Body of pancreas (tissue), 4 donors: ENCODE measurements at regions not wholly inside any gene's neighbourhood (a gene's known extent, or its start where the extent isn't known, plus 50 kb on each side); places are given as distances from the start of the nearest gene placed in this dataset.

Experiments used
- ATAC-seq: fragments of 150-250 bp; one replicate; pipeline ENCODE4 v1.9.1; 2016
- DNase-seq, 4 donors: peaks; one replicate each; pipeline ENCODE4 v3.0.0-alpha.2; 2019
- H3K27ac ChIP-seq, 4 donors: fragments of 200-600 bp; sonication (generic); 1 replicate in 3 of 4; 2 replicates in 1 of 4; pipeline versions ENCODE4 v1.5.1 to v1.6.1; 2016 to 2019; ENCODE audit warnings: mild to moderate bottlenecking in 1 of 4, mixed read lengths in 1 of 4, moderate library complexity in 1 of 4
- H3K27me3 ChIP-seq, 2 donors: fragments of 200-600 bp; sonication (generic); one replicate each; pipeline ENCODE4 v1.6.0; 2016; ENCODE audit warnings: mild to moderate bottlenecking in 1 of 2
- H3K36me3 ChIP-seq, 2 donors: fragments of 200-600 bp; sonication (generic); replicated peaks in 1 of 2; 2 replicates each; pipeline ENCODE4 v1.5.1; 2016; ENCODE audit warnings: low read depth in 2 of 2; ENCODE audit not compliant: insufficient read depth in 1 of 2
- H3K4me1 ChIP-seq: fragments of 200-600 bp; sonication (generic); one replicate; pipeline ENCODE4 v1.6.0; 2016
- H3K4me3 ChIP-seq, 2 donors: fragments of 200-600 bp; sonication (generic); 1 replicate in 1 of 2; 2 replicates in 1 of 2; pipeline ENCODE4 v1.5.1; 2016 to 2019
- H3K9me3 ChIP-seq, 3 donors: fragments of 200-600 bp; sonication (generic); 1 replicate in 2 of 3; 2 replicates in 1 of 3; pipeline ENCODE4 v1.5.1; 2016
- CTCF ChIP-seq, 7 experiments: fragments of 450-650 bp in 4 of 7; fragments of 200-600 bp in 3 of 7; sonication (generic) in 3 of 7; IDR thresholded peaks; one replicate each; pipeline ENCODE4 v1.5.1; 2016 to 2019; ENCODE audit warnings: antibody characterized with exemption in 7 of 7
- POLR2A ChIP-seq, 3 donors: fragments of 450-650 bp; IDR thresholded peaks; one replicate each; pipeline ENCODE4 v1.6.1; 2016; ENCODE audit warnings: antibody characterized with exemption in 3 of 3, mild to moderate bottlenecking in 2 of 3
- WGBS, 2 donors: methylation state at CpG; one replicate each; pipeline ENCODE4 v1.1.5; 2017; 5-methylcytosine and 5-hydroxymethylcytosine counted together
- intact Hi-C: fragments of 100-400 bp; cut with DNase I; formaldehyde crosslinking; loops from one replicate; pipeline ENCODE4 v1.15.1; 2023

- TF ChIP-seq POLR2A (IDR thresholded peaks at IDR 0.05) (no peak), CTCF (IDR thresholded peaks at IDR 0.05) (no peak)
- no peak overlapping the region for H3K4me3 ChIP-seq
- H3K36me3 ChIP-seq: no peaks in the 10 kb centered on the region
- WGBS, 2 donors: 83 to 85% methylated on average over 7 of the region's 7 CpGs
- no peak overlapping the region for H3K27ac ChIP-seq
- DNase-seq: no peak
- no peaks in the 10 kb centered on the region for H3K9me3 ChIP-seq
- no peaks in the 10 kb centered on the region for H3K27me3 ChIP-seq
- ATAC-seq: no peak
- intact Hi-C loops: no loop called here
- H3K4me1 ChIP-seq: no peaks in the 10 kb centered on the region
Measured at GRCh38 chr21:19781881-19782652, 1216.1 kb upstream of the NCAM2 start.

- Histone ChIP-seq H3K4me3 (no peak overlapping the region), H3K27ac (no peak overlapping the region), H3K36me3 (no peaks in the 10 kb centered on the region), H3K4me1 (no peaks in the 10 kb centered on the region), H3K9me3 (no peaks in the 10 kb centered on the region), H3K27me3 (no peaks in the 10 kb centered on the region)
- intact Hi-C loops: no loop called here
- no peak for ATAC-seq
- WGBS, 2 donors: 35 to 38% methylated on average over 3 of the region's 3 CpGs
- DNase-seq: peak in 1 of 4 donors; percentile 51
- TF ChIP-seq CTCF (IDR thresholded peaks at IDR 0.05) (no peak), POLR2A (IDR thresholded peaks at IDR 0.05) (no peak)
Measured at GRCh38 chr21:19785941-19786340, 1212.3 kb upstream of the NCAM2 start.

GRCh38 chr21:19792004-19792403 is 1206.2 kb upstream of the NCAM2 start:
- H3K36me3 ChIP-seq: no peaks in the 10 kb centered on the region
- H3K4me1 ChIP-seq: no peaks in the 10 kb centered on the region
- intact Hi-C loops: no loop called here
- DNase-seq (no peak), ATAC-seq (peak; percentile 47)
- H3K4me3 ChIP-seq: no peak overlapping the region
- H3K27me3 ChIP-seq: no peaks in the 10 kb centered on the region
- no peaks in the 10 kb centered on the region for H3K9me3 ChIP-seq
- WGBS, 2 donors: 40 to 49% methylated on average over 4 of the region's 4 CpGs
- H3K27ac ChIP-seq: peak overlapping the region in 1 of 4 donors; percentile 20
- TF ChIP-seq CTCF (IDR thresholded peaks at IDR 0.05): no peak

GRCh38 chr21:19807201-19807600 is 1191.0 kb upstream of the NCAM2 start:
- intact Hi-C loops: no loop called here
- no peaks in the 10 kb centered on the region for H3K9me3 ChIP-seq
- peaks cover 3% of the 10 kb centered on the region for H3K4me1 ChIP-seq
- DNase-seq (no peak), ATAC-seq (no peak)
- TF ChIP-seq POLR2A (IDR thresholded peaks at IDR 0.05): no peak
- no peak for TF ChIP-seq CTCF (IDR thresholded peaks at IDR 0.05)
- WGBS, 2 donors: 54 to 59% methylated on average over 1 of the region's 1 CpG
- H3K27ac ChIP-seq: no peak overlapping the region
- H3K27me3 ChIP-seq: no peaks in the 10 kb centered on the region
- H3K36me3 ChIP-seq: no peaks in the 10 kb centered on the region
- H3K4me3 ChIP-seq: no peak overlapping the region

GRCh38 chr21:19810779-19811178 is 1187.4 kb upstream of the NCAM2 start:
- intact Hi-C loops: no loop called here
- Histone ChIP-seq H3K4me1 (peaks cover 3% of the 10 kb centered on the region), H3K36me3 (no peaks in the 10 kb centered on the region), H3K4me3 (no peak overlapping the region), H3K27me3 (no peaks in the 10 kb centered on the region), H3K9me3 (no peaks in the 10 kb centered on the region), H3K27ac (no peak overlapping the region)
- DNase-seq (no peak), ATAC-seq (peak; percentile 75)
- 39 to 40% methylated on average over 5 of the region's 5 CpGs for WGBS, 2 donors
- TF ChIP-seq CTCF (IDR thresholded peaks at IDR 0.05) (no peak), POLR2A (IDR thresholded peaks at IDR 0.05) (no peak)
